HG03354 (cell line): ENCODE measurements at regions not wholly inside any gene's neighbourhood (a gene's known extent, or its start where the extent isn't known, plus 50 kb on each side); places are given as distances from the start of the nearest gene placed in this dataset.

Experiments used
- ATAC-seq: cut with Tn5 transposase; IDR thresholded peaks from one replicate; pipeline ENCODE4 v1.9.1; 2021; ENCODE audit warnings: mild to moderate bottlenecking; ENCODE audit not compliant: unreplicated experiment, poor library complexity, severe bottlenecking

- no peak for ATAC-seq
Observed at GRCh38 chr15:92224843-92225242, 168.8 kb upstream of the ST8SIA2 start.

DNA sequence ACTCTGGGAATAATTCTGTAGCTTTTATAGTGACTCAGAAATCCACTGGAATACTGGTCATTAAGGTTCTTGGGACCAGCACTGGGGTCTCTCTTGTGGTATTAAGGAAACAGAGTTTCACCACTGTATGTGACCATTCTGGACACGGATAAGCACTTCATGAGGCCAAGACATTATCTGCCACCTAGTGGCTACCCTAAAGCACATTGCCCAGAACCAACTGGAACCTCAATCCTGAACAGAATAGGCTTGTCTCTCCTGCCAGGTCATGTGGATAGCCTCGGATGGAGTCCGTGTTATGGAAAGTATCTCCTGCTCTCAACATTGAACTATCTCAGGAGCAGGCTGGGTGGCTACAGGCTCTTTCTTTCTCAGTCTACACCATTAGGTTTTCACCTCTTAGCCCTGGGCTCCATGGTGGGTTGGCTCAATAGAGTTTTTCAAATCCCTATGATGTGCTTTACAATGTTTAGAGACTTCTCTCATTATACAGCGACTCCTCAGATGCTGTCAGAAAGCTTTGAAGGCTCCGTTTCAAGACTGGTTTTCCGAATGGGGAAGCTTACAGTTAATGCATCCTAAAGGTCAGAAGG lies 167.6 kb upstream of the ST8SIA2 start:
- no peak for ATAC-seq

- ATAC-seq = no peak
Observed at GRCh38 chr15:92228830-92229229, 164.9 kb upstream of the ST8SIA2 start.

DNA sequence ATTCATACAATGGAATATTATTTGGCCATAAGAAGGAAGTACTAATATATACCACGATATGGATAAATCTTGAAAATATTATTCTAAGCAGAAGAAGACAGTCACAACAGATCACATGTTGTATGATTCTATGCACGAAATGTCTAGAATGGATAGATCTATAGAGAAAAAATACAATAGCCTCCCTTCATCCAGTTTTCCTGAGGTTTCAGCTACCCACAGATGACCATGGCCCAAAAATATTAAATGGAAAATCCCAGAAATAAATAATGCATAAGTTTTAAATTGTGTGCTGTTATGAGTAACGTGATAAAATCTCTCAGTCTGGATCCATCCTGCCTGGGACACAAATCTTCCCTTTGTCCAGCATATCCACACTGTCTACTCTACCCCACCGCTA lies 162.2 kb upstream of the ST8SIA2 start:
- ATAC-seq = no peak

- ATAC-seq = no peak
Observed at GRCh38 chr15:92232317-92232716, 161.4 kb upstream of the ST8SIA2 start.

GRCh38 chr15:92232876-92233275 lies 160.8 kb upstream of the ST8SIA2 start:
- no peak for ATAC-seq

DNA sequence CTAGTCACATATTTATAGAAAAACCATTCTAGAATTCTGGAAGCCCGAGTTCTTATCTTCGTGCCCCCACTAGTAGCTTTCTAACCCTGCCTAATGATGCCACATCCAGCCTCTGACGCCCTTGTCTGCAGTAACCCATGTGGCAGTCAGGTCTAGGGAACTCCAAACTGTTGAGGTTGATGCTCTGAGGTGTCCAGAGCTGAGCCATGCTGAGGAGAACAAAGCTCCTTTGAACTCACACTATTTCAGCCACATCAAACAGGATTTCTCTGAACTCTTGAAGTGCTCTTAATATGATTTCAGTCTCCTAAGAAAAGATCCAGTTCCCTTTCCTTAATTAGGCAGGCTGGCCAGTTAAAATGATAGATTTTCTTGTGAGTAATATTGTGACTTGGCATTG lies 150.5 kb upstream of the ST8SIA2 start:
- no peak for ATAC-seq

DNA sequence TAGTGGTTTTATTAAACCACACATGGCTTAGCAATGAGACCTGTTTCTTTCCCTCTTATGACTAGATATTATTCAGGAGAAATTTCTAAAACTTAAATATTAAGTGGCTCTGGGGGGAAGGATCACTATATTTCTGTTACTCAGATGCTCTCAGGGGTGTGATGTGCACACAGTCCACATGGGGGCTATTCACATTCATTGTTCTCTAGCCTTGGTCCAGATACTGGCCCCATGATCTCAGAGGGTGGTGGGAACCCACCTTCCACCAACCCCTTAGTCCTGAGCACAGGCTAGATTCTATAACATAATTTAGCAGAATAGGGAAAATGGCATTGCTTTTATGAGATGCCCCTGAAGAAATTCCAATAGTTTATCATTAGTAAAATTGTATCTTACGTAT lies 149.0 kb upstream of the ST8SIA2 start:
- ATAC-seq = no peak

GRCh38 chr15:92247649-92248242 lies 145.9 kb upstream of the ST8SIA2 start:
- ATAC-seq = no peak

DNA sequence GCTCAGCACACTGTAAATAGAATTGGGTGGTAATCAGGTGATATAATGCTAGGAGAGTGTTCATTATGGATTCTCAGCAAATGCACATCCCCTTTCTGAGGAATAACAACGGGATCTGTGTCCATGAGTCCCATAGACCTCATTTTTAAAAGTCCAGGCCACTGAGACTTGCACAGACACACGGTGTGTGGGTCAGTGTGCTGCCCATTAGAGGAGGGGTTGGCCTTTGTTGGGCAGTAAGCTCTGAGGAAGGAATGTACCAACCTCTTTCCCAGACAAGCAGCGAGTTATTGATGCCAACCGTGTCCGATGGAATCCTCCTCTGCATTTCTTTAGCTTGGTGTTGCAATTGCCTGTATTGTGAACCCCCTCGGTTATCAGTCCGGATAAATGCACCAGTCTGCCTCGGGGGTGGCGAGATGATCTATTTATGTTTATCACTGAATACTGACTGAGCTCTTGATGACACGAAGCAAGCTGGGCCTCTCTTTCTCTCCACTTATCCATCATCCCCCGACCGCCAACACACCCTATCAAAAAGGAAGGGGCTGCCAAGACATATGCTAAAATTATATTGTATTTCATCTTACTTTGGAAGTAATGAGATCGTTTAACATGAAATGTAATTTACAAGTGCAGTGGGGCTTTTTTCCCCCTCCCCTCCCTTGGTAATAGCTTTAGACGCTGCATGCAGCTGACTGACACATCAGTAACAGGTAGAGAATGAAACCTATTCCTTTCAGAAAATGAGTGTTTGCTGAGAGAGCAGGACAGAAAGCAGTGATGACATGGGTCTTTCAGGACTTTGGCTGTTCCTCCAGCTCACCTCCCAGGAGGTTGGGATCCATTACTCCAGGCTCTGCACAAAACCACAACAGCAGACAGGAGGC lies 126.6 kb upstream of the ST8SIA2 start:
- no peak for ATAC-seq

- ATAC-seq = no peak
Observed at GRCh38 chr15:92268900-92269299, 124.8 kb upstream of the ST8SIA2 start.

DNA sequence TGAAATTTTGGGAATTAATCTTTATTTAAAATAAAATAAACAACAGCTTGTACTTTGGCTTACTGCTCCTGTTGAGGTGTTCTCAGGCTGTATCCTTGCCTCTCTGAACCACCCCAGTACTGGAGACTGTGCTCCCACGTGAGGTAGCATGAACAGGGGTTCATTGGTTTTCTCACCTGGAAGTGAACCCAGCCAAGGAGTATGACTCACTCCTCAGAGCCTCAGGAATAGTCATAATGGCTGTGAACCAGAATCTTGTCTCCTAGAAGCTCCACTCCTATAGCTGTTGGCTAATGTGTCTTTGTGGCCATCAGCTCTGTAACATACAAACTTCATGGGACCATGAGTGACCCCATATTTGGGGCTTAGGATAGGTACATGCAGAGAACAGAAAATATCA lies 122.5 kb upstream of the ST8SIA2 start:
- no peak for ATAC-seq

- ATAC-seq = no peak
Observed at GRCh38 chr15:92272106-92272505, 121.6 kb upstream of the ST8SIA2 start.

DNA sequence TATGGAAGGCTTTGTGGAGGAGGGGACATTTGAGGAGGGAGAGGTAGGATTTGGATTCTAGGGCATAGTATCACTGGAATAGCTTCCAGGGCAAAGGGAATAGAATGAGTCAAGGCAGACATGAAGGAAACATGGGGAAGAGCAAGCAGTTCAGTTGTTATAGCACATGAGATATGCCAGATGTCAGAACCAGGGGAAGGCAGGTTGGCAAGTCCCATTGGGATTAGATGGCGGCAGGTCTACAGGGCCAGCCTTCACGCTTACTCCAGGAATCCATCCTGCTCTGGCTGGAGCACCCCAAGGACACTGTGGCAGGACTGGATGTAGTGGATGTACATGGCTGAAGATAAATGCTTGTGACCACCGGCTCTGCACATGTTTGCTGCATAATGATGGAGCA lies 120.4 kb upstream of the ST8SIA2 start:
- ATAC-seq = no peak

DNA sequence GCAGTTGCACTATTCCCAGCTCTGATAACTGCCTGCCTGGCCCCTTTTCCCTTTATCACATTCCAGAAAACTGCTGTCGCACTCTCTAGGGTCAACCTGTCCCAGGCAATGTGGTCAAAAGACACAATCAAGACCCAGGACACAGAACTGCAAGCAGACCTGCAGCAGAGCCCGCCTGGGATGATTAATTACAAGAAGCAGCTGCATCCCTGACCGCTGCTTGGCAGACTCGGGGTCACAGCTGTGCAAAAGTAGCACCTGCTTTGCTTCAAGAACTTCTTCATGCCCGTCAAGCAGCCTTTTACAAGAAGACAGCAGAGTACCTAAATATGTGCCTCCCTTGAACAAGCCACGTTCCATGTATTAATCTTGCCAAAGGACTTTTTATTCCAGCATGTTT lies 120.0 kb upstream of the ST8SIA2 start:
- no peak for ATAC-seq

DNA sequence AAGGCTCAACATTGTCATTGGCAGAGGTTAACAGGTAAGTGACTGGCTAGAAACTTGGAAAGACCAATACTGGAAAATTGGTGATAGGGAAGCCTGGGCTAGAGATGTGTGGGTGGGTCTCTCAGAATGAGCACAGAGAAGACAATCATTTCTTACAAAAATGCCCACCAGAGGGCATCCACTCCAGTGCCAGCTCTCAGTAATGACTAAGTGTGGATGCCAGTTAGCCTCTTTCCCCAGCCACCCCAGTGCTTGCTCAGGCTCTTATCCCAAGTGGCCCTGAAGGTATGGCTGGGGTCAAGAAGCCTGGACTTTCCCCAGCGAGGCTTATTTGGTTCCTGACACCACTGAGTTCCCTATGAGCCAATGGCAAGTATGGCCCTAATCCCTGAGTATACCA lies 115.9 kb upstream of the ST8SIA2 start:
- ATAC-seq = peak; percentile 74

- no peak for ATAC-seq
Observed at GRCh38 chr15:92283813-92284212, 109.9 kb upstream of the ST8SIA2 start.

DNA sequence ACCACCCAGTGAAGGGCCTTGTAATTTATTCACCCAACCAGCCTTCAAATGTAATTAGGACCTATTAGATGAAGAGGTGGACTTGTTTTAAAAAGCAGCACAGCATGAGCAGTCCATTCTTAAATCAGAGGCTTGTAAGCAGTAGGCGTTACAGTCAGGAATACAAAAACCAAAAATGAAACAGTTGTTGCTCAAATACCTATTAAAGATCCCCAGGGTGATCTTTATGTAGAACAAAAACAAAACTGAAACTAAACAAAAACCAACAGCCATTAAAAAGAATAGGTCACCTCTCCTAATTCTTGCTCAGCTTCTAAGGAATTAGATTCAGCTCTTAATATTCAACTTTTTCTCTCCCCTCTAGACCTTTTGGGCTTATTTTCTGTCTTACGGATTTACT lies 104.9 kb upstream of the ST8SIA2 start:
- peak; percentile 92 for ATAC-seq

- ATAC-seq = no peak
Observed at GRCh38 chr15:92289733-92290132, 103.9 kb upstream of the ST8SIA2 start.

- no peak for ATAC-seq
Observed at GRCh38 chr15:92290359-92290992, 103.2 kb upstream of the ST8SIA2 start.

DNA sequence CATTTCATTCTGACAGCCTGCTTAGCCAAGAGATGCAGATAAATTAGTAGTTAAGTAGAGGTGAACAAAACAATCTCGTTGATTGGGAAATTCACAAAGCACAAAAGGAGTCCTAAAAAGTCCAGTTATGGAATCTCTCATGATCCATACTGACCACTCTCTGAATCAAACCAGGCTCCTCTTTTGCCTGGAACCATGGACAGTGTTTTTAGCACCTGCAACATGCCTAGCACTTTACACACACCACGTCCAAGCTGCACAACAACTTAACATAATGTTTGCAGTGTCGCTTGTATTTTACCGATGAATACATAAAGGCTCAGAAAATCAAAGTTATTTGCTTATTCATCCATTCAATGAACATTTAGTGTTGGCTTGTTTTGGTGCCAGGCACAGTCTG lies 101.8 kb upstream of the ST8SIA2 start:
- ATAC-seq = no peak
